Neutrophil (primary cell): ENCODE measurements at regions not wholly inside any gene's neighbourhood (a gene's known extent, or its start where the extent isn't known, plus 50 kb on each side); places are given as distances from the start of the nearest gene placed in this dataset.

Source experiments
- H3K27ac ChIP-seq: fragments of 200-600 bp; sonication (generic); 2 replicates; pipeline ENCODE4 v1.5.1; 2016; ENCODE audit warnings: mild to moderate bottlenecking, moderate library complexity
- H3K27me3 ChIP-seq: fragments of 200-600 bp; sonication (generic); 2 replicates; pipeline ENCODE4 v1.6.0; 2016; ENCODE audit warnings: mild to moderate bottlenecking
- H3K36me3 ChIP-seq: fragments of 200-600 bp; sonication (generic); 2 replicates; pipeline ENCODE4 v1.5.1; 2017
- H3K4me1 ChIP-seq, 2 experiments: fragments of 200-600 bp in 1 of 2; sonication (generic) in 1 of 2; 1 replicate in 1 of 2; 2 replicates in 1 of 2; pipeline versions ENCODE4 v1.5.1 to v1.6.1; 2013 to 2016; ENCODE audit warnings: low read depth in 1 of 2, low read length in 1 of 2, mild to moderate bottlenecking in 1 of 2, moderate library complexity in 1 of 2; ENCODE audit not compliant: control insufficient read depth in 1 of 2, insufficient read depth in 1 of 2
- H3K4me3 ChIP-seq, 2 experiments: fragments of 200-600 bp in 1 of 2; sonication (generic) in 1 of 2; 1 replicate in 1 of 2; 2 replicates in 1 of 2; pipeline ENCODE4 v1.5.1; 2013 to 2016; ENCODE audit warnings: low read depth in 1 of 2, low read length in 1 of 2, mild to moderate bottlenecking in 1 of 2, moderate library complexity in 1 of 2
- H3K9me3 ChIP-seq: fragments of 200-600 bp; sonication (generic); 2 replicates; pipeline ENCODE4 v1.5.1; 2016
- TF ChIP-seq, protein P1 (sequence below): fragments of 200-600 bp; sonication (generic); IDR thresholded peaks from 2 replicates; pipeline ENCODE4 v1.5.1; 2016; ENCODE audit warnings: antibody characterized with exemption

DNA sequence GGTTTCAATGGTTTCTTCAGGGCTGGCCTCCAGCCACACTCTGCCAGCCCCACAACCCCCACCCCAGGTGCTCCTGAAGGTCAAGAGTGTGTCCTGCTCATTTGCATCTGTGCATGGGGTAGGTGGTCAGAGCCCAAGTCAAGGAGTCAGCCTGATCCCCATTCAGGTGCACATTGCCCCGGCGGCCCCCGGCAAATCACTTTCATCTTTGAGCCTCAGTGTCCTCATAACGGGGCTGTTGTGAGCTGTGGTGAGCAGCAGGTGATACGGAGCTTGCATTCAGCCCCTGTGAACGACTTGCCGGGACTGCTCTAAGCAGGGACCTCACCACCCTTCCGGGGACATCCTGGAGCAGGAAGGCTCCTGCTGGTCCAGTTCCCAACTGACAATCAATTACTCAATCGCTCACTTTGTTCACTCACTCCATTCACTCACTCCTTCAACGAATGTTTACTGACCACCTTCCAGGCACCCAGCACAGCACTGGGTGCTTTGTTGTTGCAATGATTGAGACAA is 93.2 kb upstream of the CPEB4 start:
- peaks cover 7 to 23% of the 10 kb centered on the region in 2 experiments for H3K4me1 ChIP-seq
- no peak overlapping the region for H3K4me3 ChIP-seq
- H3K9me3 ChIP-seq, result no peaks in the 10 kb centered on the region
- H3K27me3 ChIP-seq, result no peaks in the 10 kb centered on the region
- no peaks in the 10 kb centered on the region for H3K36me3 ChIP-seq
- TF ChIP-seq, protein P1, sequence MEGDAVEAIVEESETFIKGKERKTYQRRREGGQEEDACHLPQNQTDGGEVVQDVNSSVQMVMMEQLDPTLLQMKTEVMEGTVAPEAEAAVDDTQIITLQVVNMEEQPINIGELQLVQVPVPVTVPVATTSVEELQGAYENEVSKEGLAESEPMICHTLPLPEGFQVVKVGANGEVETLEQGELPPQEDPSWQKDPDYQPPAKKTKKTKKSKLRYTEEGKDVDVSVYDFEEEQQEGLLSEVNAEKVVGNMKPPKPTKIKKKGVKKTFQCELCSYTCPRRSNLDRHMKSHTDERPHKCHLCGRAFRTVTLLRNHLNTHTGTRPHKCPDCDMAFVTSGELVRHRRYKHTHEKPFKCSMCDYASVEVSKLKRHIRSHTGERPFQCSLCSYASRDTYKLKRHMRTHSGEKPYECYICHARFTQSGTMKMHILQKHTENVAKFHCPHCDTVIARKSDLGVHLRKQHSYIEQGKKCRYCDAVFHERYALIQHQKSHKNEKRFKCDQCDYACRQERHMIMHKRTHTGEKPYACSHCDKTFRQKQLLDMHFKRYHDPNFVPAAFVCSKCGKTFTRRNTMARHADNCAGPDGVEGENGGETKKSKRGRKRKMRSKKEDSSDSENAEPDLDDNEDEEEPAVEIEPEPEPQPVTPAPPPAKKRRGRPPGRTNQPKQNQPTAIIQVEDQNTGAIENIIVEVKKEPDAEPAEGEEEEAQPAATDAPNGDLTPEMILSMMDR, result no peak
- H3K27ac ChIP-seq, result no peak overlapping the region

DNA sequence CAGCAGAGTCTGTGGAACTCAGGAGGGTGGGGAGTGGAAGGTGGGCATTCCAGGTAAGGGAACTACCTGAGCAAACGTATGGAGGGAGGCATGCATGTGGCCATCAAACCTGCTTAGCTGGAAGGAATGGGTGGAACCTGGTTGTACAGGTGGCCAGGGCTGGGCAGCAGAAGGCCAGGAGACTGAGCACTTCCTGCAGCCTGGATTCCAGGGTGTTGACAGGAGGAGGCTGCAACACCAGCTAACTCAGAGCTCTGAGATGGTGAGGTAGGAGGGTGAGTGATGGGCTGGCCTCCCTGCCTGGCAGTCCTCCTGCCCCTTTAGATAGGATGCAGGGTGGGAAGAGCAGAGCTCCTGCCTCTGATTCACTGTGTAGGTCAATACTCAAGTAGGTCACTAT is 92.5 kb upstream of the CPEB4 start:
- no peaks in the 10 kb centered on the region for H3K9me3 ChIP-seq
- no peaks in the 10 kb centered on the region for H3K36me3 ChIP-seq
- H3K4me3 ChIP-seq, result no peak overlapping the region
- H3K27ac ChIP-seq, result no peak overlapping the region
- H3K27me3 ChIP-seq, result no peaks in the 10 kb centered on the region
- H3K4me1 ChIP-seq, result peaks cover 7 to 23% of the 10 kb centered on the region in 2 experiments
- TF ChIP-seq, protein P1, result no peak

DNA sequence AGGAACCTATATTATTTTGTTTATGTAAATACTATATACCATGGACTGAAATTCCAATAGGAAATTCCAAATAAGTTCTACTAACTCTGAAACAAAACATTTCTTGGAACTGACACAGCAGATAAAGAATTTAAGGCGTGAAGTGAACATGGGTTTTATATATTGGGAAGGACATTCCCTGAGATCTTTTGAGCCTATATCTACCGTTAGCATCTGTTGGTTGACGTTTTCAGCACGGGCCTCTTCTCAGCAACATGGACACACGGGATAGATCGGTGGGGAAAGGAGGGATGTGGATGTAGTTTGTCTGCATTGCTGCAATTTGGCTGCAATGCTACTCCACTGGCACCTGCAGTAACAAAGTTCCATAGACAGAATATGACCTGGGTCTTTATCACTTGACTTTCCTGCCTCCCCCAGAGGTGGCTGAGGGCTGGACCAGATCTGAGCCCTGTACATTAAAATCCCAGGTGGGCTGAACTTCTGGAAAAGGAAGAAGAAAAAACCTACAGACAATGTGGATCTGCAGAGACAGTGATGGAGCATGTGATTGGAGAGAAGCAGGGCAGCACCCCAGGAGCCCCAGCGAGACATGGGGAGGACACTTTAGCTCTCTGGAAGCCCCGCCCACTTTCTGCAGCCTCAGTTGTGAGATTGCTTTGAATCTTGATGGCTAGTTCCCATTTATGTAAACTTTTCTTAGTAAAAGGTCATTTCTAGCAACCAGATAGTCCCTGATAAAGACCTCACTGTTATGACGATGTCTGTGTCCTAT is 91.2 kb upstream of the CPEB4 start:
- no peaks in the 10 kb centered on the region for H3K27me3 ChIP-seq
- no peaks in the 10 kb centered on the region for H3K36me3 ChIP-seq
- H3K27ac ChIP-seq, result no peak overlapping the region
- TF ChIP-seq, protein P1, result no peak
- peaks cover 8 to 26% of the 10 kb centered on the region in 2 experiments for H3K4me1 ChIP-seq
- H3K4me3 ChIP-seq, result no peak overlapping the region
- no peaks in the 10 kb centered on the region for H3K9me3 ChIP-seq

DNA sequence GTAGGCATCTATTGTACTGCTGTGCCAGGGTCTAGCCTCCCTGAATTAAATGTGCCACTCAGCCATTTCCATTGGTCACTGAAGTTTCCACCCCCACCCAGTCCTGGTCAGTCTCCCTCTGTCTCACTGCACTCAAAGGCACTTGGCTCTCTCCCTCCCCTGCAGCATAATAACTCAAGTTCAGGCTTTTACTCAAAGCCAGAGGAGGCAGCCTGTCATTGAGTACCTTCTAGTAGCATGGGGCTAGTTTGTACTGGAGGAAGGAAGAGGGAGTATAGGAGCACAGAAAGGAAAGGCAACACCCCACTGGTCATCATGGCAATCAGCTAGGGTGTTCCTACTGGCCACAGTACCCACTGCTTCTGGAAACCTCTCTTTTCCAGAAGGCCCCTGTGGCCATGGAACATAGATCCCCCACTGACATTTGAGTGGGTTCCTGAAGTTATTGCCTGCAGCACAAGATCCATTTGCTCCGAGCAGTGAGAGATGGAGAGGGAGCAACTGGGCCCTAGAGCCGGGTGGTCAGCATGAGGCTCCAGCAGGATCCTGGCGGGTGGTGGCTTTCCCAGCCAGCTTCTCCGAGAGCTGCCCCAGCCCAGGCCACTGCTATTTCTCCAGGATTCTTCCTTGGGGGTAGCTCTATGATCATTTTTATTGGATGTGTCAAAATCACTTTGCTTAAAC is 89.9 kb upstream of the CPEB4 start:
- Histone ChIP-seq H3K9me3 (no peaks in the 10 kb centered on the region), H3K4me1 (peaks cover 22 to 40% of the 10 kb centered on the region in 2 experiments), H3K4me3 (no peak overlapping the region), H3K36me3 (no peaks in the 10 kb centered on the region), H3K27me3 (no peaks in the 10 kb centered on the region), H3K27ac (no peak overlapping the region)
- TF ChIP-seq, protein P1, result no peak

DNA sequence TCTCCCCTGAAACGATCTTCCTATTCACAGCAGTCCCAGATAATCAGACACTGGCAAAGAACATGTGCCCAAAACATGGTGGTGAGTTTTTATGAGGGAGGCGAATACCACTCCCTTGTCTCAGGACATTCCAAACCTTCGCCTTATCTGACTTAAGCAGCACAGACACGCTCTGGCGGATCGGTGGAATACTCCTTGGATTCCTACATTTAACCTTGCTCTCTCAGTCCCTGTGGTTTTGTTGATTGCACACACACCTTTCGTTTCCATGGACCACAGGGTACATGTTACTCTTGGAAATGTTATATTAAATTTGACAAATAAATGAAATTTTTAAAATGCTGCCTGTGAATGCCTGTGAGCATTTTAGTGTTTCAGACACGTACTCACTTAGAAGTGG is 87.8 kb upstream of the CPEB4 start:
- Histone ChIP-seq H3K9me3 (no peaks in the 10 kb centered on the region), H3K27me3 (no peaks in the 10 kb centered on the region), H3K4me3 (no peak overlapping the region), H3K27ac (no peak overlapping the region), H3K4me1 (peaks cover 22 to 26% of the 10 kb centered on the region in 2 experiments), H3K36me3 (no peaks in the 10 kb centered on the region)
- TF ChIP-seq, protein P1, result no peak
